HepG2 (cell line): ENCODE measurements at regions not wholly inside any gene's neighbourhood (a gene's known extent, or its start where the extent isn't known, plus 50 kb on each side); places are given as distances from the start of the nearest gene placed in this dataset.

Source experiments
- EZH2 ChIP-seq: conservative IDR thresholded peaks from 2 replicates; pipeline ENCODE4 v1.6.1; 2012; ENCODE audit warnings: mild to moderate bottlenecking, low read depth, low read length, moderate library complexity
- KLF9 ChIP-seq: IDR thresholded peaks from 2 replicates; pipeline ENCODE4 v1.6.1; 2016; ENCODE audit warnings: low read depth
- POLR2AphosphoS2 ChIP-seq: IDR thresholded peaks from 2 replicates; pipeline ENCODE4 v1.6.1; 2011; ENCODE audit warnings: low read depth, low read length, improper control_type of control experiment
- PPARG ChIP-seq: conservative IDR thresholded peaks from 2 replicates; pipeline ENCODE4 v1.6.1; 2016; ENCODE audit warnings: missing biosample characterization, missing genetic modification reagents
- SMAD1 ChIP-seq: sonication (generic); formaldehyde crosslinking; IDR thresholded peaks from 2 replicates; pipeline ENCODE4 v1.4.0; 2020; ENCODE audit warnings: missing genetic modification reagents, low read depth, mild to moderate bottlenecking, borderline replicate concordance
- SP2 ChIP-seq: sonication (generic); formaldehyde crosslinking; IDR thresholded peaks from 2 replicates; pipeline ENCODE4 v1.5.1; 2020; ENCODE audit warnings: mild to moderate bottlenecking, missing genetic modification reagents
- TF ChIP-seq, protein P1 (sequence below): IDR thresholded peaks from 2 replicates; pipeline ENCODE4 v1.6.1; 2016; ENCODE audit warnings: low read depth, missing genetic modification reagents, missing compliant biosample characterization

- TF ChIP-seq KLF9 (CRISPR knock-in tag) (no peak), EZH2 (no peak), SP2 (CRISPR knock-in tag) (no peak), POLR2AphosphoS2 (no peak), SMAD1 (CRISPR knock-in tag) (no peak), PPARG (CRISPR knock-in tag) (no peak)
- TF ChIP-seq, protein P1, sequence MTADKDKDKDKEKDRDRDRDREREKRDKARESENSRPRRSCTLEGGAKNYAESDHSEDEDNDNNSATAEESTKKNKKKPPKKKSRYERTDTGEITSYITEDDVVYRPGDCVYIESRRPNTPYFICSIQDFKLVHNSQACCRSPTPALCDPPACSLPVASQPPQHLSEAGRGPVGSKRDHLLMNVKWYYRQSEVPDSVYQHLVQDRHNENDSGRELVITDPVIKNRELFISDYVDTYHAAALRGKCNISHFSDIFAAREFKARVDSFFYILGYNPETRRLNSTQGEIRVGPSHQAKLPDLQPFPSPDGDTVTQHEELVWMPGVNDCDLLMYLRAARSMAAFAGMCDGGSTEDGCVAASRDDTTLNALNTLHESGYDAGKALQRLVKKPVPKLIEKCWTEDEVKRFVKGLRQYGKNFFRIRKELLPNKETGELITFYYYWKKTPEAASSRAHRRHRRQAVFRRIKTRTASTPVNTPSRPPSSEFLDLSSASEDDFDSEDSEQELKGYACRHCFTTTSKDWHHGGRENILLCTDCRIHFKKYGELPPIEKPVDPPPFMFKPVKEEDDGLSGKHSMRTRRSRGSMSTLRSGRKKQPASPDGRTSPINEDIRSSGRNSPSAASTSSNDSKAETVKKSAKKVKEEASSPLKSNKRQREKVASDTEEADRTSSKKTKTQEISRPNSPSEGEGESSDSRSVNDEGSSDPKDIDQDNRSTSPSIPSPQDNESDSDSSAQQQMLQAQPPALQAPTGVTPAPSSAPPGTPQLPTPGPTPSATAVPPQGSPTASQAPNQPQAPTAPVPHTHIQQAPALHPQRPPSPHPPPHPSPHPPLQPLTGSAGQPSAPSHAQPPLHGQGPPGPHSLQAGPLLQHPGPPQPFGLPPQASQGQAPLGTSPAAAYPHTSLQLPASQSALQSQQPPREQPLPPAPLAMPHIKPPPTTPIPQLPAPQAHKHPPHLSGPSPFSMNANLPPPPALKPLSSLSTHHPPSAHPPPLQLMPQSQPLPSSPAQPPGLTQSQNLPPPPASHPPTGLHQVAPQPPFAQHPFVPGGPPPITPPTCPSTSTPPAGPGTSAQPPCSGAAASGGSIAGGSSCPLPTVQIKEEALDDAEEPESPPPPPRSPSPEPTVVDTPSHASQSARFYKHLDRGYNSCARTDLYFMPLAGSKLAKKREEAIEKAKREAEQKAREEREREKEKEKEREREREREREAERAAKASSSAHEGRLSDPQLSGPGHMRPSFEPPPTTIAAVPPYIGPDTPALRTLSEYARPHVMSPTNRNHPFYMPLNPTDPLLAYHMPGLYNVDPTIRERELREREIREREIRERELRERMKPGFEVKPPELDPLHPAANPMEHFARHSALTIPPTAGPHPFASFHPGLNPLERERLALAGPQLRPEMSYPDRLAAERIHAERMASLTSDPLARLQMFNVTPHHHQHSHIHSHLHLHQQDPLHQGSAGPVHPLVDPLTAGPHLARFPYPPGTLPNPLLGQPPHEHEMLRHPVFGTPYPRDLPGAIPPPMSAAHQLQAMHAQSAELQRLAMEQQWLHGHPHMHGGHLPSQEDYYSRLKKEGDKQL (CRISPR knock-in tag), result no peak
Measured at GRCh38 chr20:59378396-59378795, 78.0 kb downstream of the EDN3 start.
